ENCODE measurements at regions not wholly inside any gene's neighbourhood (a gene's known extent, or its start where the extent isn't known, plus 50 kb on each side); places are given as distances from the start of the nearest gene placed in this dataset.

GRCh38 chrX:102042372-102043325 is 82.8 kb upstream of the TCEAL2 start:
- DNase-seq (ENCODE audit: low spot score) = no peak
- Histone ChIP-seq H3K9me3 (no peaks in the 10 kb centered on the region), H3K4me3 (no peak overlapping the region), H3K4me1 (replicated peaks) (no peaks in the 10 kb centered on the region), H3K36me3 (no peaks in the 10 kb centered on the region), H3K27me3 (replicated peaks; ENCODE audit: insufficient read depth) (no peaks in the 10 kb centered on the region), H3K27ac (no peak overlapping the region)
- intact Hi-C loops (cut with DNase I) = no loop called here
- WGBS = 84% methylated on average over 7 of the region's 7 CpGs
- TF ChIP-seq POLR2A (IDR thresholded peaks at IDR 0.05) (no peak), CTCF (IDR thresholded peaks at IDR 0.05) (no peak), POLR2AphosphoS5 (IDR thresholded peaks at IDR 0.05) (no peak)

GRCh38 chrX:102029026-102029425 is 96.5 kb upstream of the TCEAL2 start:
- no peaks in the 10 kb centered on the region for H3K36me3 ChIP-seq
- H3K4me1 ChIP-seq (replicated peaks) = no peaks in the 10 kb centered on the region
- H3K27me3 ChIP-seq (replicated peaks; ENCODE audit: insufficient read depth) = no peaks in the 10 kb centered on the region
- TF ChIP-seq POLR2AphosphoS5 (IDR thresholded peaks at IDR 0.05) = no peak
- no peak for TF ChIP-seq CTCF (IDR thresholded peaks at IDR 0.05)
- TF ChIP-seq POLR2A (IDR thresholded peaks at IDR 0.05) = no peak
- no peak for DNase-seq (ENCODE audit: low spot score)
- H3K9me3 ChIP-seq = no peaks in the 10 kb centered on the region
- no peak overlapping the region for H3K27ac ChIP-seq
- intact Hi-C loops (cut with DNase I) = no loop called here
- no peak overlapping the region for H3K4me3 ChIP-seq
- no CpG with 5 or more reads among the region's 2 CpGs for WGBS

DNA sequence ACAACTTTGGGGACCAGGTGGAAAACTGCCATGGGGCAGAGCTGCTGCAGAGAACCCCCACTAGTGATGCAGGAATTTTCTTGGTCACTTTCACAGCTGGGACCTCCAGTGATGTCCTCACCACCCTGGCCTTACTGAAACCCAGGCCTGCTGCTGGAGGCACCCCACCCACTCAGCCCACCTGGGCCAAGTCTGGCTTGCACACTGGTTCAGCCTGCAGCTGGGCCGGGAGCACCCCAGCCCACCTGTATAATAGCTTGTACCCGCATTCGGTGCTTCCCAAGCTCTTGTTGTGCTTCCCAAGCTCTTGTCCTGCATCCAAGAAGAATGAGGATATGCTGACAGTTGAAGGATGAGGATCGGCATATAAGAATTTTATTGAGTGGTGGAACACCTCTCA is 86.4 kb upstream of the ZMAT1 start:
- TF ChIP-seq POLR2A (IDR thresholded peaks at IDR 0.05) = no peak
- no peak for TF ChIP-seq CTCF (IDR thresholded peaks at IDR 0.05)
- TF ChIP-seq POLR2AphosphoS5 (IDR thresholded peaks at IDR 0.05) = no peak
- no peaks in the 10 kb centered on the region for H3K4me1 ChIP-seq (replicated peaks)
- H3K9me3 ChIP-seq = no peaks in the 10 kb centered on the region
- H3K36me3 ChIP-seq = no peaks in the 10 kb centered on the region
- intact Hi-C loops (cut with DNase I) = no loop called here
- no peak overlapping the region for H3K27ac ChIP-seq
- H3K27me3 ChIP-seq (replicated peaks; ENCODE audit: insufficient read depth) = no peaks in the 10 kb centered on the region
- H3K4me3 ChIP-seq = no peak overlapping the region
- no peak for DNase-seq (ENCODE audit: low spot score)
- WGBS = 100% methylated on average over 3 of the region's 4 CpGs

GRCh38 chrX:102008901-102009300 is 77.1 kb upstream of the ZMAT1 start:
- TF ChIP-seq POLR2A (IDR thresholded peaks at IDR 0.05) (no peak), POLR2AphosphoS5 (IDR thresholded peaks at IDR 0.05) (no peak)
- intact Hi-C loops (cut with DNase I) = no loop called here
- DNase-seq (ENCODE audit: low spot score) = no peak
- Histone ChIP-seq H3K27ac (no peak overlapping the region), H3K4me3 (no peak overlapping the region), H3K9me3 (no peaks in the 10 kb centered on the region), H3K36me3 (no peaks in the 10 kb centered on the region), H3K27me3 (replicated peaks; ENCODE audit: insufficient read depth) (no peaks in the 10 kb centered on the region), H3K4me1 (replicated peaks) (no peaks in the 10 kb centered on the region)

- intact Hi-C loops (cut with DNase I) = no loop called here
- 79% methylated on average over 6 of the region's 7 CpGs for WGBS
- DNase-seq (ENCODE audit: low spot score) = no peak
Measured at GRCh38 chrX:101999644-102000539, 68.1 kb upstream of the ZMAT1 start.

More at GRCh38 chrX:101999644-102000539, 68.1 kb upstream of the ZMAT1 start:
- no peak for TF ChIP-seq CTCF (IDR thresholded peaks at IDR 0.05)
- no peak for TF ChIP-seq POLR2AphosphoS5 (IDR thresholded peaks at IDR 0.05)
- no peak for TF ChIP-seq POLR2A (IDR thresholded peaks at IDR 0.05)
- no peaks in the 10 kb centered on the region for H3K27me3 ChIP-seq (replicated peaks; ENCODE audit: insufficient read depth)
- no peak overlapping the region for H3K4me3 ChIP-seq
- no peak overlapping the region for H3K27ac ChIP-seq
- no peaks in the 10 kb centered on the region for H3K36me3 ChIP-seq
- no peaks in the 10 kb centered on the region for H3K9me3 ChIP-seq
- no peaks in the 10 kb centered on the region for H3K4me1 ChIP-seq (replicated peaks)

Measured in prostate gland (tissue), 2 donors.